Lung (tissue), 11 donors: ENCODE measurements at regions not wholly inside any gene's neighbourhood (a gene's known extent, or its start where the extent isn't known, plus 50 kb on each side); places are given as distances from the start of the nearest gene placed in this dataset.

Experiments
- ATAC-seq: fragments of 200-7000 bp; cut with Tn5 transposase; one replicate; pipeline ENCODE4 v1.9.1; 2020; ENCODE audit warnings: moderate number of reproducible peaks; ENCODE audit not compliant: insufficient read depth, low FRiP score
- DNase-seq, 3 donors: peaks; one replicate each; pipeline ENCODE4 v3.0.0-alpha.2; 2013 to 2017
- H3K27ac ChIP-seq, 2 donors: one replicate each; pipeline ENCODE4 v1.5.1; 2013; ENCODE audit warnings: mild to moderate bottlenecking in 2 of 2, moderate library complexity in 2 of 2, control low read depth in 1 of 2, inconsistent platforms in 1 of 2, low read depth in 1 of 2, low read length in 1 of 2
- H3K27me3 ChIP-seq, 3 donors: one replicate each; pipeline ENCODE4 v1.5.1; 2013; ENCODE audit warnings: low read length in 2 of 3; ENCODE audit not compliant: control insufficient read depth in 3 of 3, insufficient read depth in 3 of 3
- H3K36me3 ChIP-seq, 4 donors: one replicate each; pipeline ENCODE4 v1.5.1; 2013; ENCODE audit warnings: low read length in 4 of 4, mild to moderate bottlenecking in 1 of 4, moderate library complexity in 1 of 4; ENCODE audit not compliant: control insufficient read depth in 4 of 4, insufficient read depth in 4 of 4
- H3K4me1 ChIP-seq, 5 donors: one replicate each; pipeline ENCODE4 v1.5.1; 2013; ENCODE audit warnings: low read length in 5 of 5, mild to moderate bottlenecking in 2 of 5, moderate library complexity in 1 of 5; ENCODE audit not compliant: control insufficient read depth in 5 of 5, insufficient read depth in 5 of 5
- H3K4me3 ChIP-seq: one replicate; pipeline ENCODE4 v1.5.1; 2013; ENCODE audit warnings: mild to moderate bottlenecking, control low read depth, moderate library complexity
- H3K9ac ChIP-seq, 2 donors: one replicate each; pipeline ENCODE4 v1.5.1; 2013; ENCODE audit warnings: low read length in 2 of 2, control low read depth in 1 of 2; ENCODE audit not compliant: insufficient read depth in 1 of 2
- H3K9me3 ChIP-seq, 4 donors: one replicate each; pipeline ENCODE4 v1.5.1; 2013; ENCODE audit warnings: low read length in 3 of 4, mild to moderate bottlenecking in 1 of 4, moderate library complexity in 1 of 4; ENCODE audit not compliant: control insufficient read depth in 4 of 4, insufficient read depth in 3 of 4
- CTCF ChIP-seq: IDR thresholded peaks from 2 replicates; pipeline ENCODE4 v1.5.1; 2012; ENCODE audit warnings: mild to moderate bottlenecking; ENCODE audit errors: control extremely low read depth, extremely low read depth
- WGBS, 2 donors: extraction: QIAGEN DNeasy Blood & Tissue Kit; methylation state at CpG; one replicate each; pipeline ENCODE4 v1.1.7; 2013; 5-methylcytosine and 5-hydroxymethylcytosine counted together
- donor health status: control.
- donor health status: control.
- donor health status: Bipolar disorder and iron deficiency.
- donor health status: healthy.
- donor health status: DM: yes; HTN: yes; CAD: no.

- no peaks in the 10 kb centered on the region for H3K36me3 ChIP-seq
- WGBS, 2 donors: 56 to 72% methylated on average over 2 of the region's 2 CpGs
- no peak overlapping the region for H3K9ac ChIP-seq
- H3K27ac ChIP-seq: no peak overlapping the region
- peak; percentile 96 for ATAC-seq
- DNase-seq: peak; percentile 4 to 14 (median 13)
- no peaks in the 10 kb centered on the region for H3K27me3 ChIP-seq
- peaks cover 0 to 8% (median 4%) of the 10 kb centered on the region in 4 donors for H3K9me3 ChIP-seq
- TF ChIP-seq CTCF: peak; percentile 1
- no peaks in the 10 kb centered on the region for H3K4me1 ChIP-seq
- H3K4me3 ChIP-seq: no peak overlapping the region
Measured at GRCh38 chr3:18295171-18295920, 129.8 kb downstream of the SATB1 start.

GRCh38 chr3:18290157-18290556, 135.0 kb downstream of the SATB1 start:
- H3K9ac ChIP-seq: no peak overlapping the region
- no peak overlapping the region for H3K27ac ChIP-seq
- TF ChIP-seq CTCF: no peak
- H3K36me3 ChIP-seq: no peaks in the 10 kb centered on the region
- H3K4me3 ChIP-seq: no peak overlapping the region
- no peaks in the 10 kb centered on the region for H3K27me3 ChIP-seq
- ATAC-seq: no peak
- no peak for DNase-seq
- peaks cover 0 to 2% (median 0%) of the 10 kb centered on the region in 4 donors for H3K9me3 ChIP-seq
- no peaks in the 10 kb centered on the region for H3K4me1 ChIP-seq

GRCh38 chr3:18288243-18288642, 136.9 kb downstream of the SATB1 start:
- Histone ChIP-seq H3K4me3 (no peak overlapping the region), H3K4me1 (no peaks in the 10 kb centered on the region), H3K9ac (no peak overlapping the region), H3K27me3 (no peaks in the 10 kb centered on the region), H3K36me3 (no peaks in the 10 kb centered on the region), H3K9me3 (no peaks in the 10 kb centered on the region), H3K27ac (no peak overlapping the region)
- ATAC-seq: no peak
- TF ChIP-seq CTCF: no peak
- DNase-seq: no peak
- WGBS, 2 donors: 53 to 75% methylated on average over 3 of the region's 3 CpGs

GRCh38 chr3:18284716-18285115, 140.4 kb downstream of the SATB1 start:
- DNase-seq (no peak), ATAC-seq (no peak)
- WGBS, 2 donors: 97% methylated on average over 2 of the region's 2 CpGs
- Histone ChIP-seq H3K4me3 (no peak overlapping the region), H3K9ac (no peak overlapping the region), H3K36me3 (no peaks in the 10 kb centered on the region), H3K27me3 (no peaks in the 10 kb centered on the region), H3K27ac (no peak overlapping the region), H3K9me3 (no peaks in the 10 kb centered on the region), H3K4me1 (no peaks in the 10 kb centered on the region)
- TF ChIP-seq CTCF: no peak
